Smooth muscle cell (in vitro differentiated cells): ENCODE measurements at regions not wholly inside any gene's neighbourhood (a gene's known extent, or its start where the extent isn't known, plus 50 kb on each side); places are given as distances from the start of the nearest gene placed in this dataset.

Source experiments
- DNase-seq: peaks from one replicate; lab custom pipeline; 2025; ENCODE audit not compliant: unreplicated experiment; lab: John Stamatoyannopoulos, UW
- H2AFZ ChIP-seq: fragments of 200-600 bp; sonication (generic); 2 replicates; pipeline ENCODE4 v1.6.0; 2016; ENCODE audit warnings: antibody characterized with exemption, low read depth, mild to moderate bottlenecking
- H3F3A ChIP-seq: fragments of 200-600 bp; sonication (generic); 2 replicates; pipeline ENCODE4 v1.6.0; 2017; ENCODE audit warnings: antibody characterized with exemption, low read depth
- H3K27ac ChIP-seq: fragments of 200-600 bp; sonication (generic); 2 replicates; pipeline ENCODE4 v1.5.1; 2016; ENCODE audit warnings: low read depth, mild to moderate bottlenecking
- H3K27me3 ChIP-seq: fragments of 200-600 bp; sonication (generic); 2 replicates; pipeline ENCODE4 v1.6.1; 2016; ENCODE audit warnings: low read depth, mild to moderate bottlenecking
- H3K36me3 ChIP-seq: fragments of 200-600 bp; sonication (generic); 2 replicates; pipeline ENCODE4 v1.5.1; 2016; ENCODE audit warnings: low read depth
- H3K4me1 ChIP-seq: fragments of 200-600 bp; sonication (generic); 2 replicates; pipeline ENCODE4 v1.5.1; 2016; ENCODE audit warnings: low read depth
- H3K4me2 ChIP-seq: fragments of 200-600 bp; sonication (generic); 2 replicates; pipeline ENCODE4 v1.6.0; 2016; ENCODE audit warnings: mild to moderate bottlenecking
- H3K4me3 ChIP-seq: fragments of 200-600 bp; sonication (generic); 2 replicates; pipeline ENCODE4 v1.5.1; 2016; ENCODE audit warnings: mild to moderate bottlenecking
- H3K79me2 ChIP-seq: fragments of 200-600 bp; sonication (generic); 2 replicates; pipeline ENCODE4 v1.6.0; 2016; ENCODE audit warnings: low read depth, mild to moderate bottlenecking
- H3K9ac ChIP-seq: fragments of 200-600 bp; sonication (generic); 2 replicates; pipeline ENCODE4 v1.6.0; 2016; ENCODE audit warnings: low read depth
- H3K9me3 ChIP-seq: fragments of 200-600 bp; sonication (generic); replicated peaks from 2 replicates; pipeline ENCODE4 v1.5.1; 2016; ENCODE audit warnings: low read depth
- H4K20me1 ChIP-seq: fragments of 200-600 bp; sonication (generic); 2 replicates; pipeline ENCODE4 v1.6.0; 2016; ENCODE audit warnings: low read depth
- CTCF ChIP-seq: fragments of 200-600 bp; sonication (generic); IDR thresholded peaks from 2 replicates; pipeline ENCODE4 v1.5.1; 2017; ENCODE audit warnings: borderline replicate concordance, mild to moderate bottlenecking, antibody characterized with exemption; ENCODE audit not compliant: insufficient read depth, poor library complexity, severe bottlenecking
- WGBS: methylation state at CpG from one replicate; pipeline ENCODE4 v1.1.7; 2016; ENCODE audit warnings: low lambda C conversion rate; 5-methylcytosine and 5-hydroxymethylcytosine counted together

GRCh38 chr9:96136992-96137670 is 164.8 kb downstream of the HSD17B3 start:
- H3K36me3 ChIP-seq, result no peaks in the 10 kb centered on the region
- TF ChIP-seq CTCF, result no peak
- no peak for DNase-seq
- no peaks in the 10 kb centered on the region for H3F3A ChIP-seq
- H3K9me3 ChIP-seq, result no peaks in the 10 kb centered on the region
- H2AFZ ChIP-seq, result peak overlapping the region; percentile 23
- no peaks in the 10 kb centered on the region for H3K79me2 ChIP-seq
- H3K27me3 ChIP-seq, result no peaks in the 10 kb centered on the region
- peak overlapping the region; percentile 64 for H3K27ac ChIP-seq
- 16% methylated on average over 8 of the region's 8 CpGs for WGBS
- H3K4me1 ChIP-seq, result peaks cover 11% of the 10 kb centered on the region
- no peaks in the 10 kb centered on the region for H4K20me1 ChIP-seq
- H3K9ac ChIP-seq, result peak overlapping the region; percentile 31
- peak overlapping the region; percentile 72 for H3K4me2 ChIP-seq
- peak overlapping the region; percentile 30 for H3K4me3 ChIP-seq

GRCh38 chr9:96135753-96136290 is 166.2 kb downstream of the HSD17B3 start:
- no peak overlapping the region for H3K9ac ChIP-seq
- H3K27me3 ChIP-seq, result no peaks in the 10 kb centered on the region
- H2AFZ ChIP-seq, result no peak overlapping the region
- no peaks in the 10 kb centered on the region for H4K20me1 ChIP-seq
- WGBS, result 93% methylated on average over 3 of the region's 3 CpGs
- no peaks in the 10 kb centered on the region for H3K36me3 ChIP-seq
- H3K9me3 ChIP-seq, result no peaks in the 10 kb centered on the region
- no peak overlapping the region for H3K4me2 ChIP-seq
- no peak for DNase-seq
- TF ChIP-seq CTCF, result no peak
- H3K4me3 ChIP-seq, result no peak overlapping the region
- no peak overlapping the region for H3K27ac ChIP-seq
- H3K79me2 ChIP-seq, result no peaks in the 10 kb centered on the region
- H3K4me1 ChIP-seq, result peaks cover 11% of the 10 kb centered on the region
- H3F3A ChIP-seq, result no peaks in the 10 kb centered on the region

- TF ChIP-seq CTCF, result no peak
- Histone ChIP-seq H3K4me2 (no peak overlapping the region), H3K4me3 (no peak overlapping the region), H3K9me3 (no peaks in the 10 kb centered on the region), H3K79me2 (no peaks in the 10 kb centered on the region), H3F3A (no peaks in the 10 kb centered on the region), H3K9ac (no peak overlapping the region), H4K20me1 (no peaks in the 10 kb centered on the region), H3K4me1 (peaks cover 12% of the 10 kb centered on the region), H3K36me3 (no peaks in the 10 kb centered on the region), H2AFZ (no peak overlapping the region), H3K27ac (no peak overlapping the region), H3K27me3 (no peaks in the 10 kb centered on the region)
- 77% methylated on average over 9 of the region's 9 CpGs for WGBS
- no peak for DNase-seq
Observed at GRCh38 chr9:96135076-96135752, 166.8 kb downstream of the HSD17B3 start.
